Lower lobe of right lung (tissue), 2 donors: ENCODE measurements at regions not wholly inside any gene's neighbourhood (a gene's known extent, or its start where the extent isn't known, plus 50 kb on each side); places are given as distances from the start of the nearest gene placed in this dataset.

ENCODE experiments used
- ATAC-seq, 2 donors: fragments of 200-7000 bp; cut with Tn5 transposase; one replicate each; pipeline ENCODE4 v1.9.1; 2020 to 2022; ENCODE audit warnings: mild to moderate bottlenecking in 2 of 2, moderate library complexity in 2 of 2
- DNase-seq: peaks from one replicate; pipeline ENCODE4 v3.0.0-alpha.2; 2020
- H3K27ac ChIP-seq: fragments of 200-600 bp; one replicate; pipeline ENCODE4 v1.8.0; 2022
- H3K27me3 ChIP-seq: fragments of 200-600 bp; one replicate; pipeline ENCODE4 v1.8.0; 2022; ENCODE audit warnings: low read depth
- H3K36me3 ChIP-seq: fragments of 200-600 bp; one replicate; pipeline ENCODE4 v1.8.0; 2022; ENCODE audit warnings: mild to moderate bottlenecking
- H3K4me1 ChIP-seq: fragments of 200-600 bp; one replicate; pipeline ENCODE4 v1.8.0; 2022
- H3K4me3 ChIP-seq: fragments of 200-600 bp; one replicate; pipeline ENCODE4 v1.8.0; 2022; ENCODE audit warnings: mild to moderate bottlenecking
- H3K9me3 ChIP-seq: fragments of 200-600 bp; one replicate; pipeline ENCODE4 v1.8.0; 2022
- CTCF ChIP-seq: fragments of 200-600 bp; IDR thresholded peaks from one replicate; pipeline ENCODE4 v1.8.0; 2022; ENCODE audit warnings: antibody characterized with exemption, mild to moderate bottlenecking
- intact Hi-C: fragments of 100-400 bp; cut with DNase I; formaldehyde crosslinking; loops from one replicate; pipeline ENCODE4 v1.11.0; 2022
- donor health status: DM: no; HTN: yes; CAD: no; lungs with severe emphysema.

GRCh38 chr12:22856178-22856577 is 231.2 kb downstream of the ETNK1 start:
- DNase-seq (no peak), ATAC-seq (peak in 1 of 2 donors; percentile 51)
- Histone ChIP-seq H3K36me3 (no peaks in the 10 kb centered on the region), H3K27ac (no peak overlapping the region), H3K4me3 (no peak overlapping the region), H3K4me1 (peaks cover 5% of the 10 kb centered on the region), H3K9me3 (no peaks in the 10 kb centered on the region), H3K27me3 (no peaks in the 10 kb centered on the region)
- intact Hi-C loops = loop anchor here (10.0 kb wide), 1 partner anchor 199 kb away; no protein-coding TSS in a partner anchor
- peak; percentile 53 for TF ChIP-seq CTCF

GRCh38 chr12:22858849-22859570 is 234.0 kb downstream of the ETNK1 start:
- Histone ChIP-seq H3K36me3 (no peaks in the 10 kb centered on the region), H3K27ac (no peak overlapping the region), H3K27me3 (no peaks in the 10 kb centered on the region), H3K4me3 (no peak overlapping the region), H3K4me1 (peaks cover 5% of the 10 kb centered on the region), H3K9me3 (no peaks in the 10 kb centered on the region)
- TF ChIP-seq CTCF = no peak
- ATAC-seq = no peak
- no peak for DNase-seq
- intact Hi-C loops = loop anchor here (10.0 kb wide), 1 partner anchor 196 kb away; no protein-coding TSS in a partner anchor

GRCh38 chr12:22860926-22861325 is 236.0 kb downstream of the ETNK1 start:
- H3K4me3 ChIP-seq = no peak overlapping the region
- peaks cover 4% of the 10 kb centered on the region for H3K4me1 ChIP-seq
- ATAC-seq (no peak), DNase-seq (no peak)
- H3K27me3 ChIP-seq = no peaks in the 10 kb centered on the region
- H3K36me3 ChIP-seq = no peaks in the 10 kb centered on the region
- H3K27ac ChIP-seq = no peak overlapping the region
- no peak for TF ChIP-seq CTCF
- H3K9me3 ChIP-seq = no peaks in the 10 kb centered on the region
- intact Hi-C loops = no loop called here

- Histone ChIP-seq H3K4me1 (no peaks in the 10 kb centered on the region), H3K9me3 (no peaks in the 10 kb centered on the region), H3K27me3 (no peaks in the 10 kb centered on the region), H3K27ac (no peak overlapping the region), H3K36me3 (no peaks in the 10 kb centered on the region), H3K4me3 (no peak overlapping the region)
- DNase-seq (no peak), ATAC-seq (no peak)
- intact Hi-C loops = no loop called here
- TF ChIP-seq CTCF = no peak
These were observed 240.9 kb downstream of the ETNK1 start for GRCh38 chr12:22865822-22866221.

- intact Hi-C loops = no loop called here
- Histone ChIP-seq H3K4me3 (no peak overlapping the region), H3K9me3 (no peaks in the 10 kb centered on the region), H3K27ac (no peak overlapping the region), H3K36me3 (no peaks in the 10 kb centered on the region), H3K4me1 (no peaks in the 10 kb centered on the region), H3K27me3 (no peaks in the 10 kb centered on the region)
- no peak for DNase-seq
- no peak for ATAC-seq
- TF ChIP-seq CTCF = no peak
These were observed 241.4 kb downstream of the ETNK1 start for GRCh38 chr12:22866406-22866805.
